SJSA1 (cell line): ENCODE measurements at regions not wholly inside any gene's neighbourhood (a gene's known extent, or its start where the extent isn't known, plus 50 kb on each side); places are given as distances from the start of the nearest gene placed in this dataset.
"Not testable (repeated sequence)": the region's sequence is repeated elsewhere in the genome, so short reads cannot be mapped to it uniquely, and the experiment has no call there.

Experiments used
- DNase-seq, 2 experiments: peaks; one replicate each; pipeline ENCODE4 v3.0.0-alpha.2; 2015 to 2020; ENCODE audit warnings: low spot score in 2 of 2, low read depth in 1 of 2
- H3K27ac ChIP-seq: fragments of 250-450 bp; sonication (Bioruptor Pico); 2 replicates; pipeline ENCODE4 v1.5.1; 2020; ENCODE audit warnings: mild to moderate bottlenecking, moderate library complexity
- H3K27me3 ChIP-seq: fragments of 250-450 bp; sonication (Bioruptor Pico); replicated peaks from 2 replicates; pipeline ENCODE4 v1.5.1; 2020; ENCODE audit warnings: mild to moderate bottlenecking, moderate library complexity
- H3K36me3 ChIP-seq: fragments of 250-450 bp; sonication (Bioruptor Pico); 2 replicates; pipeline ENCODE4 v1.5.1; 2020; ENCODE audit warnings: mild to moderate bottlenecking
- H3K4me1 ChIP-seq: fragments of 250-450 bp; sonication (Bioruptor Pico); replicated peaks from 2 replicates; pipeline ENCODE4 v1.6.1; 2021; ENCODE audit warnings: mild to moderate bottlenecking
- H3K4me3 ChIP-seq: fragments of 250-450 bp; sonication (Bioruptor Pico); 2 replicates; pipeline ENCODE4 v1.5.1; 2020; ENCODE audit warnings: mild to moderate bottlenecking
- H3K9me3 ChIP-seq: fragments of 250-450 bp; sonication (Bioruptor Pico); replicated peaks from 2 replicates; pipeline ENCODE4 v1.5.1; 2020; ENCODE audit warnings: mild to moderate bottlenecking

DNA sequence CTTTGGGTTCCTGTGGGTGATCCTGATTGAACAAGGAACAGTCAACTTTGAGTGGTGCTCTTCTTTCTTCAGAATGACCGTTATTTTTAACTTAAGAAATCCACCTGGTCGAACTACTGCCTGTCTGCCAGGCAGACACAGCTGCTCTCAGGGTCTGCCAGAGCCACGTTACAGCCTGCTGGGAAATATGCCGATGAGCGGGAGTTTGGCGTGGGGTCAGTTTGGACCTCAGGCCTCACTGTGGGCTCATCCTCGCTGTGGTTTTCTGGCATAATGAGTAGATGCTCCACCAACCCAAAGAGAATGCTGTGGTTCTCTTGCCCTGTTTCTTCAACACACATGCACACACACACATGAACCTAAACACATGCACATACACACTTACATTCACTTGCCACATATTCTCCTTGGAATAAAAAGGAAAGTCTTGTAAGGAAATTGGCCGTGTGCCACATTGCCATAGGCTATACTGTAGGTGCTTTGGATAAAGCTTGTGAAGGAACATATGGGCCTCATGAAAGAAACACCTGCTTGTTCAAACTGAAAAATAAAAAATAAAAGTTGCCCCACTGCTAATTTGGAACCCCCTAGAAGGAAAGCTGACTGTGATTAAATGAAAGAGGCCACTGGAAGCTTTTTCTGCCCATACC, 598.7 kb upstream of the KLF12 start:
- no peaks in the 10 kb centered on the region for H3K9me3 ChIP-seq
- no peak for DNase-seq
- H3K4me1 ChIP-seq = no peaks in the 10 kb centered on the region
- H3K27me3 ChIP-seq = no peaks in the 10 kb centered on the region
- no peak overlapping the region for H3K27ac ChIP-seq
- no peak overlapping the region for H3K4me3 ChIP-seq
- H3K36me3 ChIP-seq = no peaks in the 10 kb centered on the region

- no peak overlapping the region for H3K27ac ChIP-seq
- no peak overlapping the region for H3K4me3 ChIP-seq
- no peaks in the 10 kb centered on the region for H3K4me1 ChIP-seq
- H3K27me3 ChIP-seq = no peaks in the 10 kb centered on the region
- no peaks in the 10 kb centered on the region for H3K36me3 ChIP-seq
- H3K9me3 ChIP-seq = no peaks in the 10 kb centered on the region
- no peak for DNase-seq
Measured at GRCh38 chr13:74731731-74732130, 597.5 kb upstream of the KLF12 start.

- Histone ChIP-seq H3K4me3 (no peak overlapping the region), H3K4me1 (no peaks in the 10 kb centered on the region), H3K27ac (no peak overlapping the region), H3K36me3 (no peaks in the 10 kb centered on the region), H3K27me3 (no peaks in the 10 kb centered on the region), H3K9me3 (no peaks in the 10 kb centered on the region)
- DNase-seq = no peak
Measured at GRCh38 chr13:74730556-74731331, 596.5 kb upstream of the KLF12 start.

DNA sequence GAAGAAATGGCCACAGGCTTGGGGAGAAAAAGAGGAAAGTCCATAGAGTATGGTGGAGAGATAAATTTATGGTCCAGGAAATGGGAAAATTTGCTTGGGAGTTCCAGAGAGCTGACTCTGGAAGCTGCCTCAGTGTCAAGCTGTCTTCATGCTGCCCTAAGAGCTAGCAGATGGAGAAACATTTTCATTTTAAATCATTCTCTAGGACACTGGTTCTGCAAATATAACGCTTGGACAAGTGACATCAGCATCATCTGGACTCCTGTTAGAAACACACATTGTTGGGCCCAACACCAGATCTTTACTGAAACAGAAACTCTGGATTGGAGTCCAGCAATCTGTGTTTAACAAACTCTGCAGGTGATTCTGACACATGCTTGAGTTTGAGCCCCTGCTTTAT, 592.0 kb upstream of the KLF12 start:
- no peak overlapping the region for H3K27ac ChIP-seq
- H3K27me3 ChIP-seq = no peaks in the 10 kb centered on the region
- H3K9me3 ChIP-seq = no peaks in the 10 kb centered on the region
- no peaks in the 10 kb centered on the region for H3K36me3 ChIP-seq
- DNase-seq = no peak
- H3K4me1 ChIP-seq = no peaks in the 10 kb centered on the region
- H3K4me3 ChIP-seq = no peak overlapping the region

GRCh38 chr13:74718232-74718842, 584.1 kb upstream of the KLF12 start:
- DNase-seq, H3K4me1 ChIP-seq, H3K27me3 ChIP-seq, H3K9me3 ChIP-seq, H3K36me3 ChIP-seq, H3K27ac ChIP-seq, H3K4me3 ChIP-seq: not testable (repeated sequence)

- no peak for DNase-seq
- Histone ChIP-seq H3K4me3 (no peak overlapping the region), H3K27me3 (no peaks in the 10 kb centered on the region), H3K9me3 (no peaks in the 10 kb centered on the region), H3K4me1 (no peaks in the 10 kb centered on the region), H3K36me3 (no peaks in the 10 kb centered on the region), H3K27ac (no peak overlapping the region)
Measured at GRCh38 chr13:74715718-74716117, 581.5 kb upstream of the KLF12 start.

DNA sequence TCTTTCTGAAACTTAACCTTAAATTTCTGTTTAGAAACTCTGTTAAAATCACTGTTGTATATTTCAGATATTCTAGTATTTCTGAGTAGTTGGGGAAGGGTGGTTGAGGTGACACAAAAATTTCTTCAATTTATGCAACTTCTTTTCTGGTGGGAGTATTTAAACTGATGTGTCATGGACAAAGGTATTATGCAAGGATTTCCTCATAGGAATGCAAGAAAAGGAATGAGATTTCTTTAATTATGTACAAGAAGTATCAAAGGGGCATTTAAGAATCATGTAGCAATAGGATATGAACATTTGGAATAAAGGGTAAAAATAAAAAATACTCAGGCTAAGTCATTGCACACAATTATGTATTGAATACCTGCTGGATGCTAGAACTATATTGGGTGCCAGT, 575.8 kb upstream of the KLF12 start:
- H3K4me3 ChIP-seq = no peak overlapping the region
- no peaks in the 10 kb centered on the region for H3K9me3 ChIP-seq
- no peaks in the 10 kb centered on the region for H3K27me3 ChIP-seq
- H3K4me1 ChIP-seq = no peaks in the 10 kb centered on the region
- no peak for DNase-seq
- no peaks in the 10 kb centered on the region for H3K36me3 ChIP-seq
- H3K27ac ChIP-seq = no peak overlapping the region

DNA sequence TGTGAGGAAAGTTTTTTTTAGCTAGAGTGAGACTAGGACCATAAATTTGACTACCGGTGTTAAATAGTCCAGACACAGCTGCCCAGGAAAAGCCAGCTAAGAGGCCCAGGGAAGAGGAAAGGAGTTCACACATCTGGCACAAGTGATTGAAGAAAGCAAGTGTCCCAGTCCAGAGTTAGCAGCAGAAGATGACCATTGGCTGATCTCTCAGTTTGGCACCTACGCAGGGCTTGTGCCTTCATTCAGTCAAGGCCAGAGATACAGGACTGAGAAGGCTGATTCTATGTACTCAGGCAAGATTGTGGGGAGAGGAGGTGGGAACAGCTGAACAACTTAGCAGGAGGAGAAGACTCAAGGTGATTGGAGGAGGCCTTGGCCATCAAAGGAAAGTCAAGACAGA, 575.0 kb upstream of the KLF12 start:
- no peak overlapping the region for H3K27ac ChIP-seq
- H3K4me1 ChIP-seq = no peaks in the 10 kb centered on the region
- H3K4me3 ChIP-seq = no peak overlapping the region
- no peaks in the 10 kb centered on the region for H3K9me3 ChIP-seq
- H3K36me3 ChIP-seq = no peaks in the 10 kb centered on the region
- no peak for DNase-seq
- no peaks in the 10 kb centered on the region for H3K27me3 ChIP-seq

- Histone ChIP-seq H3K36me3 (no peaks in the 10 kb centered on the region), H3K27me3 (no peaks in the 10 kb centered on the region), H3K4me3 (no peak overlapping the region), H3K27ac (no peak overlapping the region), H3K4me1 (no peaks in the 10 kb centered on the region), H3K9me3 (no peaks in the 10 kb centered on the region)
- no peak for DNase-seq
Measured at GRCh38 chr13:74708629-74709028, 574.4 kb upstream of the KLF12 start.

- no peaks in the 10 kb centered on the region for H3K4me1 ChIP-seq
- H3K9me3 ChIP-seq = no peaks in the 10 kb centered on the region
- no peak for DNase-seq
- H3K27me3 ChIP-seq = no peaks in the 10 kb centered on the region
- H3K27ac ChIP-seq = no peak overlapping the region
- no peaks in the 10 kb centered on the region for H3K36me3 ChIP-seq
- no peak overlapping the region for H3K4me3 ChIP-seq
Measured at GRCh38 chr13:74707291-74707690, 573.1 kb upstream of the KLF12 start.

- Histone ChIP-seq H3K27me3 (no peaks in the 10 kb centered on the region), H3K9me3 (no peaks in the 10 kb centered on the region), H3K27ac (no peak overlapping the region), H3K4me1 (no peaks in the 10 kb centered on the region), H3K36me3 (no peaks in the 10 kb centered on the region), H3K4me3 (no peak overlapping the region)
- no peak for DNase-seq
Measured at GRCh38 chr13:74706801-74707200, 572.6 kb upstream of the KLF12 start.

GRCh38 chr13:74705438-74705837, 571.2 kb upstream of the KLF12 start:
- H3K27me3 ChIP-seq = no peaks in the 10 kb centered on the region
- H3K27ac ChIP-seq = no peak overlapping the region
- H3K36me3 ChIP-seq = no peaks in the 10 kb centered on the region
- H3K9me3 ChIP-seq = no peaks in the 10 kb centered on the region
- no peak overlapping the region for H3K4me3 ChIP-seq
- no peaks in the 10 kb centered on the region for H3K4me1 ChIP-seq
- no peak for DNase-seq

DNA sequence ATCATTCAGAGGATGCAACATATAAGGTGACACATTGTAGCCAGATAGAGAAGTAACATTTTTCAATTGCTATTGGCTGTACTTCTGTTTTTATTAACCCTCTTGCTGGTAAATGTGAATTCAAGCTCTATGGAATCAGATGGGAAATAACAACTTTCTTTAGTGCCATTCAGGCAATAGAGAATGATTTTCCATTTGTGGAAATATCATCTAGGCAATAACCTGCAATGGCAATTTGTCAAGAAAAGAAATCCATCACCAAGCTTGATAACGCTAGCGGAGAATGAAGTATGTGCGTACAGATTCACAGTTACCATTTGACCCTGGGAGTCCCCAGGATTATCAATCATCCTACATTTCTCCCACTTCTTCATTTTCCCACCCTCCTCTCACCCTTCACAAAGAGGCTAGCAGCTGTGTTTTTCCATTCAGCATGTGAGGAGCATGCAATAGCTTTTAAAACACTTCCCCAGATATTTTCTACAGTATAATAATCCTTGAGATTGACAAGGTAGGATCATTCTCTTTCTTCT, 569.7 kb upstream of the KLF12 start:
- Histone ChIP-seq H3K4me3 (no peak overlapping the region), H3K4me1 (no peaks in the 10 kb centered on the region), H3K27me3 (no peaks in the 10 kb centered on the region), H3K9me3 (no peaks in the 10 kb centered on the region), H3K27ac (no peak overlapping the region), H3K36me3 (no peaks in the 10 kb centered on the region)
- DNase-seq = no peak

- Histone ChIP-seq H3K27ac (no peak overlapping the region), H3K9me3 (no peaks in the 10 kb centered on the region), H3K27me3 (no peaks in the 10 kb centered on the region), H3K4me3 (no peak overlapping the region), H3K4me1 (no peaks in the 10 kb centered on the region), H3K36me3 (no peaks in the 10 kb centered on the region)
- DNase-seq = no peak
Measured at GRCh38 chr13:74696148-74696922, 562.1 kb upstream of the KLF12 start.
